ENCODE measurements at regions not wholly inside any gene's neighbourhood (a gene's known extent, or its start where the extent isn't known, plus 50 kb on each side); places are given as distances from the start of the nearest gene placed in this dataset.

- Histone ChIP-seq H3K4me2 (no peak overlapping the region), H3K9ac (no peak overlapping the region), H3K27ac (no peak overlapping the region), H3K4me1 (peaks cover 0 to 12% (median 0%) of the 10 kb centered on the region in 10 experiments; a peak in 5 of 20 replicates), H4K20me1 (no peaks in the 10 kb centered on the region), H3K9me3 (replicated peaks in 1 of 11) (0 out of 22 replicates have a peak, but pooled peaks cover 0 to 6% (median 0%) of the 10 kb centered on the region in 11 experiments), H3K27me3 (no peaks in the 10 kb centered on the region), H3K4me3 (no peak overlapping the region), H3K36me3 (no peaks in the 10 kb centered on the region)
- TF ChIP-seq Cebpa-rat (IDR thresholded peaks at IDR 0.05), result no peak
Measured at GRCh38 chr2:188903740-188904139, 70.4 kb upstream of the COL3A1 start.

- no peak for TF ChIP-seq Cebpa-rat (IDR thresholded peaks at IDR 0.05)
- H3K4me2 ChIP-seq, result no peak overlapping the region
Measured at GRCh38 chr2:188909036-188909435, 65.1 kb upstream of the COL3A1 start.

GRCh38 chr2:188916736-188917135 is 57.4 kb upstream of the COL3A1 start:
- Histone ChIP-seq H3K27me3 (no peaks in the 10 kb centered on the region), H3K36me3 (no peaks in the 10 kb centered on the region), H4K20me1 (no peaks in the 10 kb centered on the region), H3K4me1 (peaks cover 0 to 5% (median 0%) of the 10 kb centered on the region in 10 experiments; a peak in 1 of 20 replicates), H3K27ac (no peak overlapping the region), H3K9ac (no peak overlapping the region), H3K9me3 (replicated peaks in 1 of 11) (no peaks in the 10 kb centered on the region), H3K4me2 (no peak overlapping the region), H3K4me3 (no peak overlapping the region)
- TF ChIP-seq Cebpa-rat (IDR thresholded peaks at IDR 0.05), result no peak

More at GRCh38 chr2:188909036-188909435, 65.1 kb upstream of the COL3A1 start:
- Histone ChIP-seq H3K27ac (no peak overlapping the region), H3K9me3 (replicated peaks in 1 of 11) (0 out of 22 replicates have a peak, but pooled peaks cover 0 to 6% (median 0%) of the 10 kb centered on the region in 11 experiments), H3K27me3 (no peaks in the 10 kb centered on the region), H3K4me3 (no peak overlapping the region), H4K20me1 (no peaks in the 10 kb centered on the region), H3K9ac (no peak overlapping the region), H3K36me3 (no peaks in the 10 kb centered on the region), H3K4me1 (peaks cover 0 to 5% (median 0%) of the 10 kb centered on the region in 10 experiments; a peak in 1 of 20 replicates)

- Histone ChIP-seq H3K27me3 (no peaks in the 10 kb centered on the region), H4K20me1 (no peaks in the 10 kb centered on the region), H3K9me3 (replicated peaks in 1 of 11) (no peaks in the 10 kb centered on the region), H3K4me1 (peaks cover 0 to 5% (median 0%) of the 10 kb centered on the region in 10 experiments; a peak in 1 of 20 replicates), H3K9ac (no peak overlapping the region), H3K27ac (no peak overlapping the region), H3K4me2 (no peak overlapping the region), H3K4me3 (no peak overlapping the region), H3K36me3 (no peaks in the 10 kb centered on the region)
- no peak for TF ChIP-seq Cebpa-rat (IDR thresholded peaks at IDR 0.05)
Measured at GRCh38 chr2:188917632-188918031, 56.5 kb upstream of the COL3A1 start.

- Histone ChIP-seq H3K4me3 (no peak overlapping the region), H4K20me1 (no peaks in the 10 kb centered on the region), H3K9me3 (replicated peaks in 1 of 11) (no peaks in the 10 kb centered on the region), H3K4me1 (no peaks in the 10 kb centered on the region), H3K27me3 (no peaks in the 10 kb centered on the region), H3K27ac (no peak overlapping the region), H3K4me2 (no peak overlapping the region), H3K36me3 (no peaks in the 10 kb centered on the region), H3K9ac (no peak overlapping the region)
- no peak for TF ChIP-seq Cebpa-rat (IDR thresholded peaks at IDR 0.05)
Measured at GRCh38 chr2:188919824-188920223, 54.3 kb upstream of the COL3A1 start.

- Histone ChIP-seq H3K36me3 (no peaks in the 10 kb centered on the region), H3K27me3 (no peaks in the 10 kb centered on the region), H3K27ac (no peak overlapping the region), H3K9me3 (replicated peaks in 1 of 11) (no peaks in the 10 kb centered on the region), H3K4me3 (no peak overlapping the region), H3K4me1 (no peaks in the 10 kb centered on the region), H3K4me2 (no peak overlapping the region), H4K20me1 (no peaks in the 10 kb centered on the region), H3K9ac (no peak overlapping the region)
- no peak for TF ChIP-seq Cebpa-rat (IDR thresholded peaks at IDR 0.05)
Measured at GRCh38 chr2:188922191-188922590, 52.0 kb upstream of the COL3A1 start.

All from BLaER1 treated with 17β-estradiol and CSF1 and Interleukin-3, amounts not matched to agents 10 nM and 100 nM (cell line).